ENCODE measurements at regions not wholly inside any gene's neighbourhood (a gene's known extent, or its start where the extent isn't known, plus 50 kb on each side); places are given as distances from the start of the nearest gene placed in this dataset.
"Not testable (repeated sequence)": the region's sequence is repeated elsewhere in the genome, so short reads cannot be mapped to it uniquely, and the experiment has no call there.

DNA sequence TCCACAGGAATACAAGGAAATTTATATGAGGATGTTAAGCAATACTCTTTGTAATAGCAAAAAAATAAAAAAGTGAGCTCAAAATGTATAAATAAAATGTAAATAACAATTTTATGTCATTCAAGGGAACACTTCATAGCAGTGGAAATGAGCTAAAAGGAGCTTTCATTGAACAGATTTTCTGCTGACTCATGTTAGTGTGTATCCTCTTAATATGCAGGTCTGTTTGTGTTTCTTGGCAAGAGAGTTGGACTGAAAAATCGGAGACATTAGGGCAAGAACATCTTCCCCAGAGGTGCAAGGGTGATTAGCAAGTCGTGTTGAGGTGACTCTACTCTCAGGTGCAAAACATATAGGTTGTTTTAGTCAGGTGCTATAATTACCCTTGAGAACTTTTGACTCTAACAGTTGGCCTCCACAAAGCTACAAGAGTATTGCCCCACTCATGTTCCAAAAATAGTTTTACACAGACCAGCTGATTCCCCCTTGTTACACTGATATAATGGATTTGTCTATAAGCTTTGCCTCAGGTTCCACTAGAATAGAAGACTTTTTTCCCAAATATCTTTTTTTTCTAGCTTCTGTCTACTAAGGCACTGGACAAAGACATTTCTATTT lies 702.9 kb downstream of the TENT5A start:
- in situ Hi-C loops (cut with MboI; ENCODE audit: low pct_unique_long_range_greater_than_20kb, low sequenced_read_pairs, unreplicated experiment), result no loop called here
- TF ChIP-seq, protein P1, sequence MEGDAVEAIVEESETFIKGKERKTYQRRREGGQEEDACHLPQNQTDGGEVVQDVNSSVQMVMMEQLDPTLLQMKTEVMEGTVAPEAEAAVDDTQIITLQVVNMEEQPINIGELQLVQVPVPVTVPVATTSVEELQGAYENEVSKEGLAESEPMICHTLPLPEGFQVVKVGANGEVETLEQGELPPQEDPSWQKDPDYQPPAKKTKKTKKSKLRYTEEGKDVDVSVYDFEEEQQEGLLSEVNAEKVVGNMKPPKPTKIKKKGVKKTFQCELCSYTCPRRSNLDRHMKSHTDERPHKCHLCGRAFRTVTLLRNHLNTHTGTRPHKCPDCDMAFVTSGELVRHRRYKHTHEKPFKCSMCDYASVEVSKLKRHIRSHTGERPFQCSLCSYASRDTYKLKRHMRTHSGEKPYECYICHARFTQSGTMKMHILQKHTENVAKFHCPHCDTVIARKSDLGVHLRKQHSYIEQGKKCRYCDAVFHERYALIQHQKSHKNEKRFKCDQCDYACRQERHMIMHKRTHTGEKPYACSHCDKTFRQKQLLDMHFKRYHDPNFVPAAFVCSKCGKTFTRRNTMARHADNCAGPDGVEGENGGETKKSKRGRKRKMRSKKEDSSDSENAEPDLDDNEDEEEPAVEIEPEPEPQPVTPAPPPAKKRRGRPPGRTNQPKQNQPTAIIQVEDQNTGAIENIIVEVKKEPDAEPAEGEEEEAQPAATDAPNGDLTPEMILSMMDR (IDR thresholded peaks at IDR 0.05; ENCODE audit: extremely low read depth, insufficient read depth, missing control alignments), result no peak
- DNase-seq (ENCODE audit: low spot score), result no peak

GRCh38 chr6:81031416-81031815 lies 721.1 kb downstream of the TENT5A start:
- no peak for DNase-seq (ENCODE audit: low spot score)
- in situ Hi-C loops (cut with MboI; ENCODE audit: low pct_unique_long_range_greater_than_20kb, low sequenced_read_pairs, unreplicated experiment), result no loop called here

DNA sequence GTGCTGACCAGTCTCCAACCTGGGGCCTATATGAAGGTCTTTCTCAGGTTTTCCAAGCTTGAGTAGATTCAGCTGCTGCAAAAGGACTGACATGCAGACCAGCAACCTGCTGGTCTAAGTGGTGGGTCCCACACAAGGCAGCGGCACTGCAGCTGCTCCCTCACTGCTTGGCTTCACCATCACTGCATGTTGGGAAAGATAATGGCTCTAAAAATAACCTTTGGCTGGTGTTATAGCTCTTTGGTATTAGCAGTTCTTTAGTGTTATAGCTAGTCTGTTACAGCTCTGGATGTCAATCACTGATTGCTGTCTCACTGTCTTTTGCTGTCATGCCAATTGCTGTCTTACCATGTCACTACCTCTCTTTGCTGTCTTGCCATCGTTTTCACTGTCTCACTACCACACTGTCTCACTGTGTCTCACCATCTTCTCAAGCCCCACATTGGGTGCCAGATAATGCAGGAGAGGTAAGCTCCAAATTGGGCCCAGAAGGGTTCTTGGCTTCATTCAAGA lies 726.4 kb downstream of the TENT5A start:
- TF ChIP-seq, protein P1 (IDR thresholded peaks at IDR 0.05; ENCODE audit: extremely low read depth, insufficient read depth, missing control alignments), result no peak
- in situ Hi-C loops (cut with MboI; ENCODE audit: low pct_unique_long_range_greater_than_20kb, low sequenced_read_pairs, unreplicated experiment), result no loop called here
- DNase-seq (ENCODE audit: low spot score), result no peak

More at GRCh38 chr6:81031416-81031815, 721.1 kb downstream of the TENT5A start:
- TF ChIP-seq, protein P1 (IDR thresholded peaks at IDR 0.05; ENCODE audit: extremely low read depth, insufficient read depth, missing control alignments), result no peak

- in situ Hi-C loops (cut with MboI; ENCODE audit: low pct_unique_long_range_greater_than_20kb, low sequenced_read_pairs, unreplicated experiment), result no loop called here
- TF ChIP-seq, protein P1 (IDR thresholded peaks at IDR 0.05; ENCODE audit: extremely low read depth, insufficient read depth, missing control alignments), result no peak
- no peak for DNase-seq (ENCODE audit: low spot score)
Measured at GRCh38 chr6:81023709-81024108, 728.8 kb downstream of the TENT5A start.

DNA sequence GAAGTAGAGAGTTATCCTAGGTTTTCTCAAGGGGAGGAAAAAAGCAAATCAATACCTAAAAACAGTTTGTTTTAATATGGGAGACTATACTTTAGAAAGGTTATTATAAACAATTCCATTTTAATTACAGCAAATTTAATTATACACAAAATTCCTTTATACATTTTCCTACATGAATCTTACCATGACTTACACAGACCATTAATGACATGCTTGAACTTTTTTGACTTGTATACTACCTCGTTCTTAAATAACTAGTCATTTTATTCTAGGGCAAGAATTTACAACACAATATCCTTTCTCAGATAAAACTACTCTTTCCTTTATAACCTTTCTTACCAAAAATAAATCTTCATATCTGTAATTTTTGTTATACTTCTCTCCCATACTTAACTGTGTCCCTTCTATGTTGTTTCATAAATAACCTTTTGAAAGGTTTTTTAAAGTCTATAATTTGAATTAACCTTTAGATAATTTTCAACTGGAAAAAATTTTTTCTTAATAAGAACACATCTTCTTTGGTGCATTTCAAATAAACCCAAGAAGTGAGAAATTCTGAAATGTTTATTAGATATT lies 729.4 kb downstream of the TENT5A start:
- TF ChIP-seq, protein P1 (IDR thresholded peaks at IDR 0.05; ENCODE audit: extremely low read depth, insufficient read depth, missing control alignments), result no peak
- no peak for DNase-seq (ENCODE audit: low spot score)
- in situ Hi-C loops (cut with MboI; ENCODE audit: low pct_unique_long_range_greater_than_20kb, low sequenced_read_pairs, unreplicated experiment), result no loop called here

DNA sequence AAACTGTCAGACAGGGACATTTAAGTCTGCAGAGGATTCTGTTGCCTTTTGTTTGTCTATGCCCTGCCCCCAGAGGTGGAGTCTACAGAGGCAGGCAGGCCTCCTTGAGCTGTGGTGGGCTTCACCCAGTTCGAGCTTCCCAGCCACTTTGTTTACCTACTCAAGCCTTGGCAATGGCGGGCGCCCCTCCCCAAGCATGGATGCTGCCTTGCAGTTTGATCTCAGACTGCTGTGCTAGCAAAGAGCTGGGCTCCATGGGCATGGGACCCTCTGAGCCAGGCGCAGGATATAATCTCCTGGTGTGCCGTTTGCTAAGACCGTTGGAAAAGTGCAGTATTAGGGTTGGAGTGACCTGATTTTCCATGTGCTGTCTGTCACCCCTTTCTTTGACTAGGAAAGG lies 734.9 kb downstream of the TENT5A start:
- DNase-seq (ENCODE audit: low spot score); in situ Hi-C loops (cut with MboI; ENCODE audit: low pct_unique_long_range_greater_than_20kb, low sequenced_read_pairs, unreplicated experiment): not testable (repeated sequence)

DNA sequence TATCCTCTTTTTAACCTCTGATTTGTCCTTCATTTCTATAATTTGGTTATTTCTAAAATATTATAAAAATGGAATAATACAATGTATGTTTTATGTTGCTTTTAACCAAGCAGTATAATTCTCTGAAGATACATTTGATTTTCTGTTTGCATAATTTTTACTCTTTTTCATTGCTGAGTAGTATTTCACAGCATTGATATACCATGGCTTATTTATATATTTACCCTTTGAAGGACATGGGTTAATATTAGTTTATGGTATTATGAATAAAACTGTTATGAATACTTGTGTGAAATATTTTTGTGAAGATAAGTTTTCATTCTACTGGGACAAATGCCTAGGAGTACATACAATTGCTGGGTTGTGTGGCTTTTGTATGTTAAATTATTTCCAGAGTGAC lies 748.6 kb downstream of the TENT5A start:
- no peak for DNase-seq (ENCODE audit: low spot score)
- in situ Hi-C loops (cut with MboI; ENCODE audit: low pct_unique_long_range_greater_than_20kb, low sequenced_read_pairs, unreplicated experiment), result no loop called here
- TF ChIP-seq, protein P1 (IDR thresholded peaks at IDR 0.05; ENCODE audit: extremely low read depth, insufficient read depth, missing control alignments), result no peak

All from GM13977 (cell line).